ENCODE measurements at regions not wholly inside any gene's neighbourhood (a gene's known extent, or its start where the extent isn't known, plus 50 kb on each side); places are given as distances from the start of the nearest gene placed in this dataset.

DNA sequence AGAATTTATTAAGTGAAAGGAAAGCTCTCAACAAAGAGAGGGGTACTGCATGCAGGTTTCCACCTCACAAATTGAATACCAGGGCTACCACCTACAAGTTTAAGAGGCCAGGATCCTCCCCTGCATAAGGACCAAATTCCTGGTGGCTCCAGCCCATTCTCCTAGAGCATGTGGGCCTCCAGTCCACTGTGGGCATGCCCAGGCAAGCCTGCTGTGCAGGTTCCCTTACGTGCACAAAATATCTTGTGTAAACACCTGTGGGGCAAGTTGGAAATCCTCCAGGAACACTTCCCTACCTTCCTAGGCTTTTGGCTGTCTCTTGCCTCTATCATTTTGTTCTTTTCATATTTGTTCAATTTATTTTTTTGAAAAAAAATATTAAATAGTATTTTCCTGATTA is 724.3 kb downstream of the ARAP2 start:
- no peak for FAIRE-seq
- DNase-seq (ENCODE audit: insufficient read length, low spot score) = no peak

DNA sequence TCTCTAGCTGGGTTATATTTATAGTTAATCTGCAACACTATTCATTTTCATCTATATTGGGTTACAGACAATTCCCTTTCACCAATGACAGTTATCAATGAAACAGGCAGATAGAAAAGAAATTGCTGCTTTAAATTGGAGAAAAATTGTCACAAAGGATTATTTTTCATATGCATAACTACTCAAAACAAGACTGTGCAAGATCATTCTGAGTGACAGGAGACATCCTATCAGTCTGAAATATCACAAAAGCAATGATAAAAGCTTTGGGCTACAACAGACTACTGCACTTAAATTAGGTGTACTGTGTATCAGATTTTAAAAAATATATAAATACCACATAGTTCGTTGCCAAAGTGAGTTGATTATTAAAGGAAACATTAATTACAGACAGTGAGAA is 722.6 kb downstream of the ARAP2 start:
- DNase-seq (ENCODE audit: insufficient read length, low spot score) (no peak), FAIRE-seq (no peak)

DNA sequence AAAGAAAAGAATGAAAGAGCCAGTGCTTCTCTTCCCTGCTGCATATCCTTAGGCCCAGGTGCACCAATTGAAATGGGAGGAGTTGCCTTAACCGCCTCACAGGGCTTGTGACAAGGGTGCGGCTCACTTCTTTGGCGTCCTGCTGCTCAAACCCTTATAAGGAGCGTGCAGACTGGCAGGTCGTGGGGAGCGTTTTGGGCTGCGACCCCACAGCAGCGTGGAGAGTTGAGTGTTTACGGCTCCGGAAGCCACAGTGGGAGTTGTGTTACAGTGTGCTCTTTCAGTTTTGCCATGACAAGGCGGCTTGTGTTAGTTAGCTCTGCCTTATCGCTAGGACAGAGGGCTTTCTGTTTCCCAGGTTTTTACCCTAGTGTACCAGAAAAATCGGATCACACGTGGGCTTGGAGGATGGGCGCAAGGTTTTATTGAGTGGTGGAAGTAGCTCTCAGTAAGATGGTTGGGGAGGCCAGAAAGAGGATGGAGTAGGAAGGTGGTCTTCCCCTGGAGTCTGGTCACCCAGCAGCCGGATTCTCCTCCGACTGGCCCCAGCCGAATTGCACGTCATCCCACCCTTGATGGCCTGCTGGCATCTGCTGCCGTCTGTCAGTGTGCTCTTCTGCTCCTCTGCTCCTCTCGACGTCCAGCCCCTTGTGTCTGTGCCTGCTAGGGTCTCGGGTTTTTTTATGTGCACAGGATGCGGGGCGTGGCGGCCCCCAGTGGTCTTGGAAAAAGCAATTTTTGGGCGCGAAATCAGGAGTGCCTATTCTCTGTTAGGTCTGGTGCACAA is 718.9 kb downstream of the ARAP2 start:
- DNase-seq (ENCODE audit: insufficient read length, low spot score) (no peak), FAIRE-seq (no peak)

DNA sequence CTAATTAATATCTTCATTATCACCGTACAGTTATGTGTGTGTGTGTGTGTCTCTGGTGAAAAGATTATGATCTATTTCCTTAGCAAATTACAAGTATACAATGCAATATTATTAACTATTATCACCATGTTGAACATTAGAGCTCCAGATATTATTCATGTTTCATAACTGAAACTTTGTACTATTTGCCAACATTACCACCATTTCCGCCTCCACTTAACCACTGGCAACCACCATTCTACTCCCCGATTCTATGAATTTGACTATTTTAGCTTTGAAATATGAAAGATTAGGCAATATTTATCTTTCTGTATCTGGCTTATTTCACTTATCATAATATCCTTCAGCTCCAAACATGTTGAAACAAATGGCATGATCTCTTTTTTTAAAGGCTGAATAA is 717.9 kb downstream of the ARAP2 start:
- no peak for FAIRE-seq
- no peak for DNase-seq (ENCODE audit: insufficient read length, low spot score)

DNA sequence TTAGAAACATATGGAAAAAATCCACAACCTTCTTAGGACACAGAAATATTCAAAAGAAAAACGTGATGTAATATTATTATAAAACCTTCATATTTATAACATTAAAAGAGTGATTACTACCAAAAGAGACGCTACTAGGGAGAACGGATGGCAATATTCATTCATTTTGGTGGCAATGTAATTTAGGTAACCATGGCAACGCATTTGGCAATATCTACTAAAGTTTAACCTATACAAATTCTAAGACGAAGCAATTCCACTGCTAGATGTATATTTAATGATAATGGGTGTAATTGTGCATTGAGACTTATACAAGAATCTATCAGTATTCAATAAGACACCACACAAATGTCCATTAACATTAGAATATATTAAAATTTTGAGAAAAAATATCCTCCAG is 709.4 kb downstream of the ARAP2 start:
- FAIRE-seq = no peak
- DNase-seq (ENCODE audit: insufficient read length, low spot score) = no peak

DNA sequence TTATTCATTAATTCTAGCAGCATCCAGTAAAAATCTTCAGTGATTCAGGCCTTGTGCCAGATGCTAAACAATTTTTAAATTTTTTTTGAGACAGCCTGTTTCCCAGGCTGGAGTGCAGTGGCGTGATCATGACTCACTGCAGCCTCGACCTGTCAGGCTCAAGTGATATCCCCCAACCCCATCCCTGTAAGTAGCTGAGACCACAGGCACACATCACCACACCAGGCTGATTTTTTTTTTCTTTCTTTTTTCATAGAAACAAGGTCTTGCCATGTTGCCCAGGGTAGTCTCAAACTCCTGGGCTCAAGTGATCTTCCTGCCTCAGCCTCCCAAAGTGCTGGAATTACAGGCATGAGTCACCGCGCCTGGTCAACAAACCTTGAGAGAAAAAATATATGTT is 705.5 kb downstream of the ARAP2 start:
- FAIRE-seq (no peak), DNase-seq (ENCODE audit: insufficient read length, low spot score) (no peak)

DNA sequence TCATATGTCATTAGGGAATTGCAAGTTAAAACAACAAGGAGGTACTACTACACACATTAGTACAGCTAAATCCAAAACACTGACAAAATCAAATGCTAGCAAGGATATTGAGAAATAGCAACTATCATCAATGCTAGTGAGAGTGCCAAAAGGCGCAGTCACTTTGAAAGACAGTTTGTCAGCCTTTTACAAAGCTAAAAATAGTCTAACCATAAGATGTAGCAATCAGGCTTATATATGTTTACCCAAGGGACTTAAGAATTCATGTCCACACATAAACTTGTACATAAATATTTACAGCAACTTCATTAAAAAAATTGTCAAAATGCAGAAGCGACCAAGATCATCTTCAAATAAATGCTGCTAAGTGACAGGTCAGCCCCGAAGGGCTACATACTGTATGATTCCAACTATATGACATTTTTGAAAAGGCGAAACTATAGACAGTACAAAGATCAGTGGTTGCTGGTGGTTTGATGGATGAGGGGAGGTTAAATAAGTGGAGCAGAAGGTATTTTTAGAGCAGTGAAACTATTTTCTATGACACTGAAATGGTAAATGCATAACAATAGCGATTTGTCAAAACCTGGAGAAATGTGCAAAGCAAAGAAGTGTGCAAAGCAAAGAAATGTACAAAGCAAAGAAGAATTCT is 704.8 kb downstream of the ARAP2 start:
- DNase-seq (ENCODE audit: insufficient read length, low spot score) (no peak), FAIRE-seq (no peak)

DNA sequence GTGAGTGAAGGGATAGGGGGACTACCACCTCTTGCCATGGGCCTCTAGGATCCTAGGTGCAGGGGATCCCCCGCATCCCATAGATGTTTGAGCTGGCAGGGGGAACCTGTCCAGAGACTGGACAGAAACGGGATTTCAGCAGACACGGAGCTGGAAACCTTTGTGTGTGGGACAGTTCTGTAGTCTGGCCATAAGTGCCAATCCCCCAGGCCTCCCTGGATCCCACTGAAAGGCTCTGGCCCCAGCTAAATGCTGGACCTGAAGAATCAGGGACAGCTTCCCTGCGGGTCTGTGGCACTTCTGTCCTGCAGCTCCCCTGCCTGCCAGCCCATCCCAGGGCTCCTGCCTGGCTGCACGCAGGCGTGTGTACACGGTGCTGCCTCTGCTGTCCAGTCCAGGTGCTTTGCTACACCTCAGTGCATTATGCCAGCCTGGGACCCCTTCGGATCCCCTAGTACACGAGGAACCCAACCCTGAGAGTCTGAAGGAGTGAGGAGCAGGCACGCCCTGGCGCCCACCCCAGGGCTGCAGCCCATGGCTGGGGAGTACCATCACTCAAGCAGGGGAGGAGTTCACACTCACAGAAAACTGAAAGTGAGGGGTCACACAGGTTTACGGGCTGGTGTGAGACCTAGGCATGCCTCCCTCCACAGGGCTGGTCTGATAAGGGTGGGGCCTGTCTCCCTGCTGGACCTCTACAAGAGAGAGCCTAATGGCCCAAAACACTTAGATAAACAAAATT is 703.0 kb downstream of the ARAP2 start:
- DNase-seq (ENCODE audit: insufficient read length, low spot score) (no peak), FAIRE-seq (no peak)

DNA sequence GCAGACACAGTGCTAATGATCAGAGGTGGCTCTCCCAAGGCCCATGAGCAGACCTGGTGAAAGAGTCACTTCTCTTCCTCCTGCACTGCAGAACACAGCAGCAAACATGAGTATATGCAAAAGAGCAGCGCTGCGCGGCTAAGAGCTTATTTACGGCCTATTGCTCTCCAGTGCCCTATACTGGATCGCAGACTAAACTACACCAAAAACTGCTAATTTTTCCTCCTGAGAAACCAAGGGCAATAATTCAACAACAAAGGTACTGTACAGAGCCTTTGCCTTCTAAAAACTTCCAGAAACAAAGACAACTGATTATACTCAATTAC is 702.5 kb downstream of the ARAP2 start:
- no peak for FAIRE-seq
- DNase-seq (ENCODE audit: insufficient read length, low spot score) = no peak

DNA sequence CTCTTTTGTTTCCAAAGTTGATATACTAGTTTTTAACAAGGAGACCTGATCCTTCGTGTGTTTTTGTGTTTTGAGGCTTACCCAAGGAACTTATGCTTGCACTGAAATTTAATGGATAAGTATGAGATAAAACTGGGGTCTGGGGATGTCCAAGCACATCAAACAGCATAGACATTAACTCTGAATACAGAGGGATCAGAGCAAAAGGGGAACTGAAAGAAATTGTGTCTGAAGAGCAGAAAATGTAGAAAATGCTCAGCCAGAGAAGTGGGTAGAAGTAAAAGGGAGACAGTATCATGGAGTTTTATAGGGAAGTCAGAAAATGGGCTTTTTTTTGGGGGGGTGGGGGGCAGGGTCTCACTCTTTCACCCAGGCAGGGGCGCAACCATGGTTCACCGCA is 695.4 kb downstream of the ARAP2 start:
- no peak for FAIRE-seq
- no peak for DNase-seq (ENCODE audit: insufficient read length, low spot score)

DNA sequence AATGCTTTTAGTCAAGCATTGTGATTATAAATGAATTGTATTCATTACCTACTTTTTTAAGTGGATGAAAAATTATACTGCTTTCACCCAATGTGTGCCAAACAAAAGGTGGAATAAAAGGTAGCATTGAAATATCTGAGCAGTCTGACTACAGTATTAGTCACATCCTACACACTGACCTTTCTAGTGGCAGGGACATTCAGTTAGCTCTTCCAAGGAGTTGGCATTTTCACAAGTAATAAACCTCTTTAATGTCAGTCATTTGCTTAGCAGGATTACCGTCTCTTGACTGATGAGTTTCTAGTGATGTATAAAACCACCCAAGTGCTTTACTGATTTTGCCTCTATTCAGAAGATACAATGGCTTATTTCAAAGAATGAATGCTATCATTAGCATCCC is 687.9 kb downstream of the ARAP2 start:
- no peak for FAIRE-seq
- no peak for DNase-seq (ENCODE audit: insufficient read length, low spot score)

DNA sequence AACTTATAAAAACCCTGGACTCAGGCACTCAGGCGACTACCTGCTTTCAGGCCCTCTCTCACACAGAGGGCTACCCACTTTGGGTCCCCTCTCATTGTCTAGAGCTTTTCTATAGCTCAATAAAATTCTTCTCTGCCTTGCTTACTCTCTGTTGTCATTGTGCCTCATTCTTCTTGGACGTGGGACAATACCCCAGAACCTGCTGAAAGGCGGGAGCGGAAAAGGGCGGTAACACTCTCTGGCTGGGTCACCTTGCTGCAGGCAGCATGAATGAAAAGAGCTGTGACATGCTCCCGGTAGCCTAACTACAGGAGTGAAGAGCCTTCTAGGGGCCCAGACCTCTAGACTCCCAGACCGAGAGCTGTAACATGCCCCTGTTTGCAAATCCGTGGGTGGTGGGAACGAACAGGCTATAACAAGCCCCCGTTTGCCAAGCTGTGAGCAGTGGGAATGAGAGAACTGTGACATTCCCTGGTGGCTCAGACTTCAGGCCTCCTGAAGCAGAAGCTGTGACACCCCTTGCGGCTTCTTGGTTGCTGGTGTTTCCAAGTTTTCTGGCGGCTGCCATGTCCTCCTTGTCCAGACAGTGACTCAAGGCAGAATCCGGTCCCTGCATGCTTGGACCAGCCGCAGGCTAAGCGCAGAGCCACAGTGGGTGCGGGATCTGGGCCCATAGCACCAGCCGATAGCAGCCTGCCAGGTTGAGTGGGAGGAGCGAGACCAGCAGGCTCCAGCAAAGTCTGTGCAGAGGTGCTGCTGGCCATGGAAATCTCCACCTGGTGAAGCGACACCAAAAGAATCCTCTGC is 684.6 kb downstream of the ARAP2 start:
- DNase-seq (ENCODE audit: insufficient read length, low spot score) = no peak
- no peak for FAIRE-seq

DNA sequence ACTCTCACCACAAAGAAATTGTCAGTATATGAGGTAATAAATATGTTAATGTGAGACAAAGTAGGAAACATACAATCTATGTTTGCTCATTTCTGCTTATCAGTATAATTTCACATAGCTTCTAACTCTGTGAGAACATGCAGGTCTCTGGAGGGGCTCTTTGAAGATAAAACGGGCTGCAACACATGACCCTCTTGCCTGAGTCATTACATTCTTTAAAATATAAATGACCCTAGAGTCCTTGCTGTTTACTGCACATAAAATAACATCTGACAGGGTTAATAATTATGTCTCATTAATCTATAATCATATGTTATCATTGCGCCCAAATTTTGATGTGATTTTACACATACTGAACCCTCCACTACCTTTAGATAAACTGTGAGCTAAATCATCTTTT is 681.5 kb downstream of the ARAP2 start:
- FAIRE-seq = no peak
- DNase-seq (ENCODE audit: insufficient read length, low spot score) = no peak

DNA sequence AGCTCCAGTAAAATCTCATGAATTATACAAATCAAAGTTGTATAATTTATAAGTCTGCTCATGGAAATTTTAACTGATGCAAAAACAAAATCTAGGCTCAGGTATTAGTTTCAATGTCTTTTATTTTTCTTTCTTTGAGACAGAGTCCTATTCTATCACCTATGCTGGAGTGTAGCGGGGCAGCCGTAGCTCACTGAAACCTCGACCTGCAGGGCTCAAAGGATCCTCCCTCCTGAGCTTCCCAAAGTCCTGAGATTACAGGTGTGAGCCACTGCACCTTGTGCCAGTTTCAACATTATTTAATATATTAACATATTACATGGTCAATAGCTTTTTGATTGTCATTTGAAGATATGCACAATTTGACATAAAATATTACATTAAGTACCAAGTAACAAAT is 678.7 kb downstream of the ARAP2 start:
- DNase-seq (ENCODE audit: insufficient read length, low spot score) (no peak), FAIRE-seq (no peak)

DNA sequence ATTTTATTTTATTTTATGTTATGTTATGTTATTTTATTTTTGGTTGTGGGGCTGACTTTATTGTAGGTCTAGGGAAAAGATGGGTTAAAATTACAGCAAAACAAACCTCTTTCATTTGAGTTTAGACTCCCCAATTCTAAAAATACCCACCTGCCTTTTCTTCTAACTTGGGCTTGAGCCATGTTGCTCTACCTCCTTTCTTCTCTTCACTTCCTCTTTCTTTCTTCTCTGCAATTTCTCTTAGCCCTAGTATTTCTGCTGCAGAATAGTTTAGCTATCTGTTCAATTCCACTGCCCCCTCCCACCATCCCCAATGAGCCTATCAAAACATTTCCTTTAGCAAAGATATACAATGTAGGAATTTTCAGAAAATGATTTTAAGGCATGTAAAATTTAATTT is 653.3 kb downstream of the ARAP2 start:
- FAIRE-seq (no peak), DNase-seq (ENCODE audit: insufficient read length, low spot score) (no peak)

DNA sequence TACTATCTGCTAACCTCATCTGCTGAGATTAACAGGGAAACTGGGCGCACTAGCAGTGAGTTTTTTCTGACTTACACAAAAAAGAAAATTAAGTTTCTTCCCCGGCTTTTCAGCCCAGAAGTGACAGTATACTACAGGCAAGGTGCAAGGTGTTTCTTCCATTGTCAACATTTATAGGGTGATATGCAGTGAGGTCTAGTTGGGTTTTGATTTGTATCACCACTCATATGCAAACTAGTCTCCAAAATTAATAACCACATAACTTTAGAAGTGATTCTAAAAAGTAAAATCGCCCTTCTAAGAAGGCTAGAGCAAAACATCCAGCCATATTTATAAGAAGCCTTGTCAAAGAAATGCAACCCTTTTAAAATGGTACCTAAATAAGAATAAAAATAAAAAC is 640.1 kb downstream of the ARAP2 start:
- DNase-seq (ENCODE audit: insufficient read length, low spot score) (no peak), FAIRE-seq (no peak)

DNA sequence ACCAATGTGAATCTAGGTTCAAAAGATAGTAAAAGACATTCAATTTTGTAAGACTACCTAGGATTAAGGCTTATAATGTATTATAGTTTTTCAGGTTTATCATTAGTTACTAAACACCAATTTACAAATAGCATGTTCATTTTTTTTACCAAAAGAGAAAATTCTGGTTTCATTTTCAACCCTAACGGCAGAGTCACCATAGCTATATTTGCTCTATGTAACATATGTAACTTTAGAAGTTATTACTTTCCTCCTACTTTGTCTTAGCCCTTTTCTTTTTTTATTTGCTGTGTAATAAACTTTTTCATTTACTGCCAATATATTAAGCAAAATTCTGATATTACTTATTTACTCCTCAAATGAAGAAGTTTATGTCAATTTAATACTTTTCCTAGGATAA is 639.6 kb downstream of the ARAP2 start:
- no peak for FAIRE-seq

DNA sequence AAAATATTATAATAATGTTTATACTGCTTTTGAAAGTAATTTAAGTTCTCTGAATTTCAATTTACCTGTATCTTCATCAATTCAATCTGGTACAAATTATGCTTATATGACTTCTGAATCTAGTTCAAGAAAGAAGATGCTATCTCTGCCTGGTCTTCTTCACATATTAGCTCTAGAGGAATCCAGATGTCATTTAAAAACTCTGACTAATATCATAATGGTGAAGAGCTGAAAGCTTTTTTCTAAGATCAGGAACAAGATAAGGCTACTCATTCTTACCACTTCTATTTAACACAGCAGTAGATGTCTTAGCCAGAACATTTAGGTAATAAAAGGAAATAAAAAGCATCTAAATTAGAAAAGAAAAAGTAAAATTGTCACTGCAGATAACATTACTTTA is 636.1 kb downstream of the ARAP2 start:
- FAIRE-seq (no peak), DNase-seq (ENCODE audit: insufficient read length, low spot score) (no peak)

More for the DNA sequence above, 639.6 kb downstream of the ARAP2 start:
- DNase-seq (ENCODE audit: insufficient read length, low spot score) = no peak

DNA sequence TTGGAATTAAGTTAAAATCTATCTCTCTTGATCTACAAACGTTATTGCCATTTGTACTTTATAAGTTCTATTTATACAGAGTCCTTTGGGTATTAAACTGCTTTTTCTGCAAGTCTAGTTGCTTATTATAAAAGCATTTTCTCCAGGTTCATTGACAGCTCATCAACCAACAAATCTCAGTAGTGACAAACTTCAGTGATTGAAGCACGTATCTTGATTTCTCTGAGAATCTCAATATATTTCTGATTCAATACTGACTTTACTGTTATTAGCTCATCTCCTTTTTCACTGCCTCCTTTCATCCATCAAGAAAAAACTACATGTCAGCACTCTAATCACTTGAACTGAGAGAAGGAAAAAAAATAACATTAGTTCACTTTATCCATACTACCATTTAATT is 630.2 kb downstream of the ARAP2 start:
- no peak for DNase-seq (ENCODE audit: insufficient read length, low spot score)
- no peak for FAIRE-seq

DNA sequence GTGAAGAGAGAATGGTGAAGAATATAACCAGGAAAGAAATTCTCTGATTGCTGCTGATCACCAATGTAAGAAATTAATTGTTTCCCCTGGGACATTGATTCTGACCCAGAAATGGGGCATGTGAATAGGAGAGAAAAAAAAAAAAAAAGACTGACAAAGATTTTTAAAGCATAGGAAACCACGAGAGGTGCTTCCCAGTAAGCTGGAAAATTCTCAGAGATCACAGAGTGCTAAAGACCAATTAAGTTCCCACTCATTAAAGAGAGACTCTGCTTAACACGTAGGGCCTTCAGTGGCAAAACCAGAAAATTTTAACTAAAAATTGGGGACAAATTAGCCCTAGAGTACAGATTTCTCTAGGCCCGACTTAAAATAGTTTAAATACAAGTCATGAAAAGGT is 604.4 kb downstream of the ARAP2 start:
- no peak for FAIRE-seq
- DNase-seq (ENCODE audit: insufficient read length, low spot score) = no peak

DNA sequence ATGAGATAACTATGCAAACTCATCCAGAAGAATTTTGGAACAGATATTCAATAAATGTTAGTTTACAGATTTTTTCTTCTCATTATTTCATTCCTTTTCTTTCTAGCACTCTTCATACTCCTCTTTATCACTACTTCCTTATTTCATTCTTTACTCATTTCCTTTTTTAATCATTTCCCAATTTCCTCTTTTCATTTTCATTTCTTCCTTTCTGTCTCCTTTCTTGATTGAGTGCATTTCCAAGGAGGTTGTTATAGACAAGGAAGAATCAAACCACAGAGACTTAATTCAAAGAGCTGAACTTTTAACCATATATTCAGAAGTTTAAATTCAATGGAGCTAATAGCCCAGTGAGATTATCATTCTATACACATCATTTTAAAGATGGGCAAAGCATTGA is 600.7 kb downstream of the ARAP2 start:
- DNase-seq (ENCODE audit: insufficient read length, low spot score) = no peak
- no peak for FAIRE-seq

Measured in GM19239 (cell line).